ENCODE measurements at regions not wholly inside any gene's neighbourhood (a gene's known extent, or its start where the extent isn't known, plus 50 kb on each side); places are given as distances from the start of the nearest gene placed in this dataset.
"Not testable (repeated sequence)": the region's sequence is repeated elsewhere in the genome, so short reads cannot be mapped to it uniquely, and the experiment has no call there.

DNA sequence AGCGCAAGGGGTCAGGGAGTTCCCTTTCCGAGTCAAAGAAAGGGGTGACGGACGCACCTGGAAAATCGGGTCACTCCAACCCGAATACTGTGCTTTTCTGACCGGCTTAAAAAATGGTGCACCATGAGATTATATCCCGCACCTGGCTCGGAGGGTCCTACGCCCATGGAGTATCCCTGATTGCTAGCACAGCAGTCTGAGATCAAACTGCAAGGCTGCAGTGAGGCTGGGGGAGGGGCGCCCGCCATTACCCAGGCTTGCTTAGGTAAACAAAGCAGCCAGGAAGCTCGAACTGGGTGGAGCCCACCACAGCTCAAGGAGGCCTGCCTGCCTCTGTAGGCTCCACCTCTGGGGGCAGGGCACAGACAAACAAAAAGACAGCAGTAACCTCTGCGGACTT is 426.1 kb upstream of the SPTLC3 start:
- not testable (repeated sequence) for TF ChIP-seq POLR2A, CTCF (IDR thresholded peaks at IDR 0.05)
